Activated T-helper 1 cell treated with Interleukin-2 at 50 U/mL for 16 hours (primary cell): ENCODE measurements at regions not wholly inside any gene's neighbourhood (a gene's known extent, or its start where the extent isn't known, plus 50 kb on each side); places are given as distances from the start of the nearest gene placed in this dataset.

Experiments
- DNase-seq: peaks from one replicate; pipeline ENCODE4 v3.0.0-alpha.2; 2020; ENCODE audit warnings: low read depth

- DNase-seq = no peak
Observed at GRCh38 chr14:101046071-101046470, 142.5 kb upstream of the RTL1 start.

GRCh38 chr14:101047326-101047725 lies 143.8 kb upstream of the RTL1 start:
- no peak for DNase-seq

GRCh38 chr14:101048766-101049165 lies 145.2 kb upstream of the RTL1 start:
- no peak for DNase-seq

- no peak for DNase-seq
Observed at GRCh38 chr14:101049511-101049910, 146.0 kb upstream of the RTL1 start.

GRCh38 chr14:101049942-101050341 lies 146.4 kb upstream of the RTL1 start:
- no peak for DNase-seq

- no peak for DNase-seq
Observed at GRCh38 chr14:101050901-101051490, 147.5 kb upstream of the RTL1 start.

GRCh38 chr14:101054671-101055070 lies 151.1 kb upstream of the RTL1 start:
- DNase-seq = no peak

- no peak for DNase-seq
Observed at GRCh38 chr14:101055106-101055662, 151.7 kb upstream of the RTL1 start.

- DNase-seq = no peak
Observed at GRCh38 chr14:101055776-101056374, 152.4 kb upstream of the RTL1 start.

- no peak for DNase-seq
Observed at GRCh38 chr14:101056446-101056845, 152.9 kb upstream of the RTL1 start.

GRCh38 chr14:101057394-101057793 lies 153.9 kb upstream of the RTL1 start:
- DNase-seq = no peak

GRCh38 chr14:101058571-101058970 lies 155.0 kb upstream of the RTL1 start:
- no peak for DNase-seq

GRCh38 chr14:101060171-101060601 lies 156.7 kb upstream of the RTL1 start:
- DNase-seq = no peak

- no peak for DNase-seq
Observed at GRCh38 chr14:101061411-101062064, 158.0 kb upstream of the RTL1 start.

GRCh38 chr14:101062065-101062450 lies 158.5 kb upstream of the RTL1 start:
- no peak for DNase-seq

GRCh38 chr14:101062601-101063000 lies 159.1 kb upstream of the RTL1 start:
- DNase-seq = no peak

- DNase-seq = no peak
Observed at GRCh38 chr14:101063121-101063520, 159.6 kb upstream of the RTL1 start.

GRCh38 chr14:101064121-101064661 lies 160.7 kb upstream of the RTL1 start:
- DNase-seq = no peak

GRCh38 chr14:101064718-101065117 lies 161.2 kb upstream of the RTL1 start:
- no peak for DNase-seq

GRCh38 chr14:101065246-101065645 lies 161.7 kb upstream of the RTL1 start:
- no peak for DNase-seq

- no peak for DNase-seq
Observed at GRCh38 chr14:101065696-101066694, 162.5 kb upstream of the RTL1 start.
